Lower leg skin (tissue), 4 donors: ENCODE measurements at regions not wholly inside any gene's neighbourhood (a gene's known extent, or its start where the extent isn't known, plus 50 kb on each side); places are given as distances from the start of the nearest gene placed in this dataset.

Experiments used
- DNase-seq, 2 donors: peaks; one replicate each; pipeline ENCODE4 v3.0.0-alpha.2; 2019; ENCODE audit warnings: low spot score in 2 of 2
- H3K4me3 ChIP-seq: fragments of 200-600 bp; sonication (generic); 2 replicates; pipeline ENCODE4 v1.5.1; 2017; ENCODE audit warnings: mild to moderate bottlenecking, low read depth; ENCODE audit not compliant: poor library complexity, severe bottlenecking
- CTCF ChIP-seq, 3 donors: fragments of 450-650 bp; IDR thresholded peaks; one replicate each; pipeline ENCODE4 v1.5.1; 2016; ENCODE audit warnings: antibody characterized with exemption in 3 of 3, mild to moderate bottlenecking in 3 of 3, moderate library complexity in 2 of 3
- POLR2A ChIP-seq, 2 donors: fragments of 450-650 bp; IDR thresholded peaks; one replicate each; pipeline ENCODE4 v1.6.1; 2016 to 2017; ENCODE audit warnings: antibody characterized with exemption in 2 of 2, mild to moderate bottlenecking in 1 of 2, moderate library complexity in 1 of 2
- WGBS, 2 donors: methylation state at CpG; one replicate each; pipeline ENCODE4 v1.1.5; 2018; 5-methylcytosine and 5-hydroxymethylcytosine counted together
- intact Hi-C: fragments of 100-400 bp; cut with DNase I; formaldehyde crosslinking; loops from one replicate; pipeline ENCODE4 v1.15.0; 2023; ENCODE audit warnings: low total_unique reads

DNA sequence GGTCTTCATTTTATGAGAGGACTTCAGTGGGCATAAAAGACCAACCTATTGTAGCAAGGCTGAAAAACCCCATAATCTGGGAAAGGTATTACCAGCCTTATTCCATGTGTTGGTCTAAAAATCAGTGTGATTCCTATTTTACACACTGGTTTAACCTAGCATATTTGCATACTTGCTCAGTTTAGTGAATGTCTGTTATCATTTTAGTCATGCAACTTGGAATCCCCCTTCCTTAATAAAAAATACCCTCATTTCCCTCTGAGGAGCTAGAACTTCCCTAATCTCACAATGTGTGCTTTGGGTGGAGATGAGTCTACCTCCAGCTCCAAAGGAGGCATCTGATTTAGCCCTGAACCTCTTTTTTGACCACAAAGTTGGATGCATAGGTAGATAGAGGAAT is 312.8 kb upstream of the SORCS1 start:
- no peak for TF ChIP-seq CTCF (IDR thresholded peaks at IDR 0.05)
- no peak for TF ChIP-seq POLR2A (IDR thresholded peaks at IDR 0.05)
- H3K4me3 ChIP-seq, result no peak overlapping the region
- DNase-seq, result no peak
- intact Hi-C loops, result no loop called here

- no peak overlapping the region for H3K4me3 ChIP-seq
- TF ChIP-seq POLR2A (IDR thresholded peaks at IDR 0.05) (no peak), CTCF (IDR thresholded peaks at IDR 0.05) (no peak)
- DNase-seq, result no peak
- WGBS, 2 donors, result 72 to 85% methylated on average over 2 of the region's 2 CpGs
- intact Hi-C loops, result no loop called here
These were observed 311.9 kb upstream of the SORCS1 start for GRCh38 chr10:107476408-107476807.

GRCh38 chr10:107474650-107475049 is 310.1 kb upstream of the SORCS1 start:
- 84 to 86% methylated on average over 1 of the region's 1 CpG for WGBS, 2 donors
- no peak for DNase-seq
- no peak overlapping the region for H3K4me3 ChIP-seq
- TF ChIP-seq CTCF (IDR thresholded peaks at IDR 0.05) (no peak), POLR2A (IDR thresholded peaks at IDR 0.05) (no peak)
- intact Hi-C loops, result no loop called here

DNA sequence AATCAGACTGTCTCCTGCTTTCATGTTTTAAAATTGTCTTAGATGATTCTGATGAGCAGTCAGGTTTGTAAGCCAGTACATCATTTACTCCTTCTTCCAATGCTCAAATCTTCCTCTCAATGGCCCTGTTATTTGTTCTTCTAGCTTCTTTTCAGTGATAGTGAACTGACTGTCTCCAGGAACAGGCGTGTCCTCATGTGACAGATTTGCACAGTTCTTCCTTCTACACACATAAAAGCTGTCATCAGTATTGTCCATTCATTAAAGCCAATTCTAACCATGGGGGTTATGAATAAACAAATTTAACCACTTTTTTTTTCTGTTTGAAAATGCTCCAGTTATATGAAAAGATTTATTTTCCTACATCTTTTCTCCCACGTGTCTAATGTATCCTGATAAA is 308.7 kb upstream of the SORCS1 start:
- 67 to 68% methylated on average over 2 of the region's 2 CpGs for WGBS, 2 donors
- intact Hi-C loops, result no loop called here
- DNase-seq, result no peak
- no peak overlapping the region for H3K4me3 ChIP-seq
- TF ChIP-seq CTCF (IDR thresholded peaks at IDR 0.05) (no peak), POLR2A (IDR thresholded peaks at IDR 0.05) (no peak)

- intact Hi-C loops, result no loop called here
- TF ChIP-seq POLR2A (IDR thresholded peaks at IDR 0.05) (no peak), CTCF (IDR thresholded peaks at IDR 0.05) (no peak)
- whole genome bisulfite sequencing, 2 donors, result 78 to 84% methylated on average over 2 of the region's 2 CpGs
- DNase-seq, result no peak
- no peak overlapping the region for H3K4me3 ChIP-seq
These were observed 307.4 kb upstream of the SORCS1 start for GRCh38 chr10:107471911-107472310.

DNA sequence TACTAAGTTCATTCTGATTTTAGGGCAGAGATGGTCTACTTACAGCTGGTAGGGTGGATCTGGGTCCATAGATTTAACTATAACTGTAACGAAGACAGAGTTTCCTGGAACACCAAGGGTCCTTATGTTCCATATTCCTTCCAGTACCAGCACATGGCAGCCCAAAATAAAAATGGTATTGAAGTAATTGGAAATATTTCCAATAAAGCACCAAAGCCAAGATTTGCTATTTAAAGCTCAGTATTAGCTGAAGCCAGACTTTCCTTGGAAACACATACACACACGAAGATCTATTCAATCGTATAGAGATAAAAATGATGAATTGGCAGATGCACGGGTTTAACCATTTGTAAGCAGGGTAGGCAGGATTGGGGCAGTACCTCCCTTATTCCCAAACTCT is 289.1 kb upstream of the SORCS1 start:
- intact Hi-C loops, result no loop called here
- no peak for TF ChIP-seq CTCF (IDR thresholded peaks at IDR 0.05)
- TF ChIP-seq POLR2A (IDR thresholded peaks at IDR 0.05), result no peak
- 56% methylated on average over 4 of the region's 4 CpGs for WGBS, 2 donors

More for the DNA sequence above, 289.1 kb upstream of the SORCS1 start:
- no peak overlapping the region for H3K4me3 ChIP-seq
- DNase-seq, result no peak
